ENCODE measurements at regions not wholly inside any gene's neighbourhood (a gene's known extent, or its start where the extent isn't known, plus 50 kb on each side); places are given as distances from the start of the nearest gene placed in this dataset.

GRCh38 chr19:28495046-28495445 is 717.9 kb downstream of the UQCRFS1 start:
- DNase-seq (no peak), ATAC-seq (no peak)
- Histone ChIP-seq H3K9me3 (no peaks in the 10 kb centered on the region), H3K4me3 (no peak overlapping the region), H3K4me1 (peaks cover 5% of the 10 kb centered on the region), H3K27me3 (peaks cover 5% of the 10 kb centered on the region), H3K27ac (no peak overlapping the region), H3K36me3 (no peaks in the 10 kb centered on the region)
- no peak for TF ChIP-seq CTCF (IDR thresholded peaks at IDR 0.05)
- intact Hi-C loops (cut with DNase I) = no loop called here

GRCh38 chr19:28494461-28494860 is 718.5 kb downstream of the UQCRFS1 start:
- H3K27ac ChIP-seq = no peak overlapping the region
- intact Hi-C loops (cut with DNase I) = no loop called here
- H3K36me3 ChIP-seq = no peaks in the 10 kb centered on the region
- no peaks in the 10 kb centered on the region for H3K9me3 ChIP-seq
- no peak overlapping the region for H3K4me3 ChIP-seq
- H3K4me1 ChIP-seq = no peaks in the 10 kb centered on the region
- peaks cover 5% of the 10 kb centered on the region for H3K27me3 ChIP-seq
- ATAC-seq (no peak), DNase-seq (no peak)
- TF ChIP-seq CTCF (IDR thresholded peaks at IDR 0.05) = no peak

DNA sequence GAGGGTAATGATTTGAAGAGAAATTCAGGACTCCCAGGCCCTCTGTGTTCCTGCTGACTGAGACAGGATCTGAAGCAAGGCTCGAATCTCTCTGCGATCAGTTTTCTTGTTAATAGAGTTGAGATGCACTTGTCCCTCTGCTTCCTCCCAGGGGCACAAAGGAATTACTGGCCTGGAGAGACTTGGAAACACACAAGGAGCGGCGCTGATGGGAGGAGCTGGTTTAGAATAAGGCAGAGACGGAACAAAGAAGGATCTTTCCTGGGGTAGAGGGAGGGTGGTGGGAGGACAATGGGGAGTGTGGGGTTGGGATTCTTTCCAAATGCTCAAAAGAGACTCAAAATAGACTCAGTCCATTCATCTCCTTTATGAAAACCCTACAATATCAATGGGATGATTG is 719.1 kb downstream of the UQCRFS1 start:
- H3K36me3 ChIP-seq = no peaks in the 10 kb centered on the region
- ATAC-seq = no peak

DNA sequence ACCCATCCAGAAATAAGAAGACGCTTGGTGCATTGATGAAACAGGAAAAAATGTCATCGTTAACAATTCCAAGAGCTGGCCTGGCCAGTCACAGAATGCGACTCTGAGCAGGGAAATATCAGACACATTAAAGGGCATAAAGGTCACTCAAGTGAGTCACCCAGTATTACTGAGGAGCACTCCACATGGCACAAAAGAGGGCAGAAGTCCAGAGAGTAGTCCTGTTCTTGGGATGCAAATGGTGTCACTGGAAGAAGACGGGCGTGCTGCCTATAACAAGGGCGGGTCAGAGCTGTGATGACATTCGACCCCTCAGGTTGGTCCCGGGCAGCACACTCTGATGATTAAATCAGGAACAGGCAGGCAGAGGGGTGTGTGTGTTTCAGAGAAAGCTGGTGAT is 720.3 kb downstream of the UQCRFS1 start:
- Histone ChIP-seq H3K4me3 (no peak overlapping the region), H3K27ac (no peak overlapping the region), H3K4me1 (no peaks in the 10 kb centered on the region), H3K9me3 (no peaks in the 10 kb centered on the region), H3K27me3 (peaks cover 5% of the 10 kb centered on the region), H3K36me3 (no peaks in the 10 kb centered on the region)
- ATAC-seq (no peak), DNase-seq (no peak)
- TF ChIP-seq CTCF (IDR thresholded peaks at IDR 0.05) = no peak
- intact Hi-C loops (cut with DNase I) = no loop called here

More for the DNA sequence above, 719.1 kb downstream of the UQCRFS1 start:
- no peak for DNase-seq
- intact Hi-C loops (cut with DNase I) = no loop called here
- no peak for TF ChIP-seq CTCF (IDR thresholded peaks at IDR 0.05)
- no peaks in the 10 kb centered on the region for H3K4me1 ChIP-seq
- H3K27ac ChIP-seq = no peak overlapping the region
- peaks cover 5% of the 10 kb centered on the region for H3K27me3 ChIP-seq
- no peaks in the 10 kb centered on the region for H3K9me3 ChIP-seq
- no peak overlapping the region for H3K4me3 ChIP-seq

DNA sequence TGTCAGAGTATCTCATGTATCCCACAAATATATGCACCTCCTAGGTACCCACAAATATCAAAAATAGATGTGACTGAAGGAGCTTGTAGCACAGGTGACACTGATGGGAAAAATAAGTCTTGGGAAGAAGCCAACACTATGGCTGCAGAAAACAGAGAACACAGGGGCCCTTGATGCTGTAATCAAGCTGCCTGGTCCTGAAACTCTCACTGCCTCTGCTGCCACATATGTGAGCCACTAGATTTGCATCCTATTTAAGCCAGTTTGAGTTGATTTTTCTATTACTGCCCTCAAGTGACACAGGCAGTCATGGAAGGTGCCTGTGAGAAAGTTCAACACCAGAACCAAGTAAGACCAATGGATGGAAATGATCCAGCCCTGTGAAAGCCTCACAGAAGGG is 720.8 kb downstream of the UQCRFS1 start:
- Histone ChIP-seq H3K36me3 (no peaks in the 10 kb centered on the region), H3K27me3 (peaks cover 5% of the 10 kb centered on the region), H3K27ac (no peak overlapping the region), H3K4me3 (no peak overlapping the region), H3K9me3 (no peaks in the 10 kb centered on the region), H3K4me1 (no peaks in the 10 kb centered on the region)
- ATAC-seq (no peak), DNase-seq (no peak)
- intact Hi-C loops (cut with DNase I) = no loop called here
- no peak for TF ChIP-seq CTCF (IDR thresholded peaks at IDR 0.05)

DNA sequence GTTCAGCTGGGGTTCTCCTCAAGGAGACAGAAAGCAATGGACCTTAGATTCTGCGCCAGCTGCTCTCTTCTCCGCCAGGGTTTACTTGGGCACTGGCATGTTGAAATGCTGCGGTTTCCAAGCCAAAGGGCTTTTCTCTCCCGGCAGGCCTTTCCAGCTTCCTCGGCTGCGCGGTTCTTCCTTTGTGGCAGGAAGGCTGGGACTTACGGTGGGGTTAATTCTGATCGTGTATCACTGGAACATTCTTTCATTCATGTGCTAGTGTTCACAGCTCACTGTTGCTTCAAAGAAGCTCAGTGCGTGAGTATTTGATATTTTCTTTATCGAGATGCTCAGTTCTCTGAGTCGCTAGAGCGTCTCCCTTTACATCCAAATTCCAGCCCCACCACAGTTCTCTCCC is 723.2 kb downstream of the UQCRFS1 start:
- TF ChIP-seq CTCF (IDR thresholded peaks at IDR 0.05) = no peak
- no peaks in the 10 kb centered on the region for H3K9me3 ChIP-seq
- no peaks in the 10 kb centered on the region for H3K4me1 ChIP-seq
- H3K27me3 ChIP-seq = peaks cover 5% of the 10 kb centered on the region
- no peak overlapping the region for H3K4me3 ChIP-seq
- DNase-seq (no peak), ATAC-seq (no peak)
- H3K36me3 ChIP-seq = no peaks in the 10 kb centered on the region
- intact Hi-C loops (cut with DNase I) = no loop called here
- H3K27ac ChIP-seq = no peak overlapping the region

All from upper lobe of right lung (tissue), 1 donor.